H9 (cell line): ENCODE measurements at regions not wholly inside any gene's neighbourhood (a gene's known extent, or its start where the extent isn't known, plus 50 kb on each side); places are given as distances from the start of the nearest gene placed in this dataset.

ENCODE experiments used
- DNase-seq: peaks from one replicate; pipeline ENCODE4 v3.0.0-alpha.2; 2017
- H2AFZ ChIP-seq: one replicate; pipeline ENCODE4 v1.6.1; 2013; ENCODE audit warnings: mild to moderate bottlenecking, low read length, control low read depth, moderate library complexity
- H2AK5ac ChIP-seq: 2 replicates; pipeline ENCODE4 v1.6.1; 2013; ENCODE audit warnings: low read length, control low read depth, mixed read lengths; ENCODE audit not compliant: insufficient read length
- H2BK120ac ChIP-seq: one replicate; pipeline ENCODE4 v1.6.1; 2013; ENCODE audit warnings: low read depth, mild to moderate bottlenecking, low read length, control low read depth, inconsistent platforms; ENCODE audit not compliant: poor library complexity, severe bottlenecking
- H2BK12ac ChIP-seq: 2 replicates; pipeline ENCODE4 v1.6.1; 2013; ENCODE audit warnings: low read length, control low read depth, mixed read lengths, low read depth; ENCODE audit not compliant: insufficient read length
- H2BK15ac ChIP-seq: 2 replicates; pipeline ENCODE4 v1.6.1; 2013; ENCODE audit warnings: low read depth, low read length, control low read depth
- H2BK20ac ChIP-seq: one replicate; pipeline ENCODE4 v1.6.1; 2013; ENCODE audit warnings: low read depth, mild to moderate bottlenecking, low read length, control low read depth, inconsistent platforms; ENCODE audit not compliant: poor library complexity, severe bottlenecking
- H2BK5ac ChIP-seq: 2 replicates; pipeline ENCODE4 v1.6.1; 2013; ENCODE audit warnings: low read length, control low read depth, mixed read lengths; ENCODE audit not compliant: insufficient read length
- H3K14ac ChIP-seq: 2 replicates; pipeline ENCODE4 v1.6.1; 2013; ENCODE audit warnings: low read length, control low read depth; ENCODE audit not compliant: insufficient read depth
- H3K18ac ChIP-seq: 2 replicates; pipeline ENCODE4 v1.6.1; 2013; ENCODE audit warnings: low read depth, mild to moderate bottlenecking, mixed read lengths, low read length, control low read depth; ENCODE audit not compliant: insufficient read length
- H3K23ac ChIP-seq: 2 replicates; pipeline ENCODE4 v1.6.1; 2013; ENCODE audit warnings: low read length, control low read depth, mixed read lengths, low read depth; ENCODE audit not compliant: insufficient read length
- H3K23me2 ChIP-seq: 2 replicates; pipeline ENCODE4 v1.6.1; 2013; ENCODE audit warnings: low read depth, mild to moderate bottlenecking, mixed read lengths, low read length, control low read depth; ENCODE audit not compliant: insufficient read length, poor library complexity, severe bottlenecking
- H3K27ac ChIP-seq: 2 replicates; pipeline ENCODE4 v1.5.1; 2013; ENCODE audit warnings: low read length, control low read depth, mixed read lengths, low read depth; ENCODE audit not compliant: insufficient read length
- H3K27me3 ChIP-seq: 2 replicates; pipeline ENCODE4 v1.6.1; 2013; ENCODE audit warnings: low read length, control low read depth, inconsistent platforms; ENCODE audit not compliant: insufficient read depth
- H3K4ac ChIP-seq: 2 replicates; pipeline ENCODE4 v1.6.1; 2013; ENCODE audit warnings: low read depth, mild to moderate bottlenecking, control low read depth, inconsistent platforms, low read length, moderate library complexity
- H3K4me1 ChIP-seq: 2 replicates; pipeline ENCODE4 v1.6.1; 2013; ENCODE audit warnings: low read length, control low read depth, inconsistent platforms; ENCODE audit not compliant: insufficient read depth
- H3K4me2 ChIP-seq: 2 replicates; pipeline ENCODE4 v1.6.1; 2013; ENCODE audit warnings: low read length, control low read depth, mixed read lengths; ENCODE audit not compliant: insufficient read length, insufficient read depth
- H3K56ac ChIP-seq: 2 replicates; pipeline ENCODE4 v1.6.1; 2013; ENCODE audit warnings: low read depth, mild to moderate bottlenecking, mixed read lengths, low read length, control low read depth; ENCODE audit not compliant: insufficient read length
- H3K79me1 ChIP-seq: 2 replicates; pipeline ENCODE4 v1.6.1; 2013; ENCODE audit warnings: low read depth, mild to moderate bottlenecking, moderate library complexity, low read length, control low read depth, inconsistent platforms; ENCODE audit not compliant: insufficient read depth, poor library complexity, severe bottlenecking
- H3K79me2 ChIP-seq: 2 replicates; pipeline ENCODE4 v1.6.1; 2013; ENCODE audit warnings: low read length, control low read depth, inconsistent platforms; ENCODE audit not compliant: insufficient read depth
- H3K9ac ChIP-seq: 2 replicates; pipeline ENCODE4 v1.6.1; 2013; ENCODE audit warnings: low read length, control low read depth, mixed read lengths; ENCODE audit not compliant: insufficient read length; ENCODE audit errors: extremely low read depth
- H3K9me3 ChIP-seq: one replicate; pipeline ENCODE4 v1.6.1; 2013; ENCODE audit warnings: low read depth, low read length, inconsistent platforms; ENCODE audit not compliant: control insufficient read depth
- H3T11ph ChIP-seq: one replicate; pipeline ENCODE4 v1.6.1; 2013; ENCODE audit warnings: mild to moderate bottlenecking, low read length, control low read depth, inconsistent platforms
- H4K20me1 ChIP-seq: one replicate; pipeline ENCODE4 v1.6.1; 2013; ENCODE audit not compliant: control insufficient read depth, insufficient read length, insufficient read depth
- H4K5ac ChIP-seq: 2 replicates; pipeline ENCODE4 v1.6.1; 2013; ENCODE audit warnings: low read depth, mild to moderate bottlenecking, mixed read lengths, low read length, control low read depth; ENCODE audit not compliant: insufficient read length
- H4K8ac ChIP-seq: replicated peaks from 2 replicates; pipeline ENCODE4 v1.6.1; 2013; ENCODE audit warnings: low read length, control low read depth, mixed read lengths, low read depth; ENCODE audit not compliant: insufficient read length
- H4K91ac ChIP-seq: 2 replicates; pipeline ENCODE4 v1.6.1; 2013; ENCODE audit warnings: low read depth, mild to moderate bottlenecking, moderate library complexity, mixed read lengths, low read length, control low read depth; ENCODE audit not compliant: insufficient read length
- H3K27ac Mint-ChIP-seq, 3 experiments: 2 replicates in 2 of 3; 3 replicates in 1 of 3; pipeline ENCODE4 v1.8.0; 2020 to 2021; ENCODE audit warnings: mixed read lengths in 3 of 3, mild to moderate bottlenecking in 1 of 3, moderate library complexity in 1 of 3
- H3K27me3 Mint-ChIP-seq: 2 replicates; pipeline ENCODE4 v1.8.0; 2021; ENCODE audit warnings: low read depth, mild to moderate bottlenecking, moderate library complexity, mixed read lengths
- H3K36me3 Mint-ChIP-seq, 3 experiments: 2 replicates in 2 of 3; 3 replicates in 1 of 3; pipeline ENCODE4 v1.8.0; 2020 to 2021; ENCODE audit warnings: low read depth in 3 of 3, mixed read lengths in 3 of 3; ENCODE audit not compliant: insufficient read depth in 1 of 3
- H3K4me1 Mint-ChIP-seq, 2 experiments: 2 replicates each; pipeline ENCODE4 v1.8.0; 2020; ENCODE audit warnings: mixed read lengths in 2 of 2
- H3K4me3 Mint-ChIP-seq, 2 experiments: 2 replicates in 1 of 2; 3 replicates in 1 of 2; pipeline ENCODE4 v1.8.0; 2020 to 2021; ENCODE audit warnings: mild to moderate bottlenecking in 2 of 2, mixed read lengths in 2 of 2, moderate library complexity in 1 of 2
- H3K9me3 Mint-ChIP-seq, 2 experiments: 2 replicates in 1 of 2; 3 replicates in 1 of 2; pipeline ENCODE4 v1.8.0; 2020; ENCODE audit warnings: mild to moderate bottlenecking in 2 of 2, mixed read lengths in 2 of 2, moderate library complexity in 1 of 2
- WGBS: extraction: QIAGEN DNeasy Blood & Tissue Kit; methylation state at CpG from one replicate; pipeline ENCODE4 v1.1.7; 2013; ENCODE audit warnings: missing lambda C conversion rate, low lambda C conversion rate, mixed read lengths; ENCODE audit not compliant: insufficient read length; ENCODE audit errors: extremely low coverage; 5-methylcytosine and 5-hydroxymethylcytosine counted together
- TF ChIP-seq, protein P1 (sequence below): fragments of 200-600 bp; sonication (generic); conservative IDR thresholded peaks from 3 replicates; pipeline ENCODE4 v1.8.0; 2021; ENCODE audit warnings: antibody characterized with exemption, mild to moderate bottlenecking

- Histone ChIP-seq H3K56ac (no peak overlapping the region), H2BK120ac (no peak overlapping the region), H3K18ac (no peak overlapping the region), H3K27ac (no peak overlapping the region), H3K14ac (no peak overlapping the region), H2AK5ac (no peak overlapping the region), H2BK12ac (no peak overlapping the region), H4K91ac (no peak overlapping the region), H2BK5ac (no peak overlapping the region), H3K79me1 (no peaks in the 10 kb centered on the region), H3K4ac (no peak overlapping the region), H4K5ac (no peak overlapping the region), H3K9ac (no peak overlapping the region), H3K23me2 (no peaks in the 10 kb centered on the region), H2AFZ (no peak overlapping the region), H4K20me1 (no peaks in the 10 kb centered on the region), H3K27me3 (no peaks in the 10 kb centered on the region), H4K8ac (no peak overlapping the region), H3K4me1 (no peaks in the 10 kb centered on the region), H3K79me2 (no peaks in the 10 kb centered on the region), H3K9me3 (no peaks in the 10 kb centered on the region), H2BK15ac (no peak overlapping the region), H3K4me2 (no peak overlapping the region), H3T11ph (no peak overlapping the region), H2BK20ac (no peak overlapping the region), H3K23ac (no peak overlapping the region)
- DNase-seq = no peak
- Mint-ChIP-seq H3K4me3 (no peak overlapping the region), H3K4me1 (peaks cover 7 to 14% of the 10 kb centered on the region in 2 experiments), H3K27me3 (peaks cover 10% of the 10 kb centered on the region), H3K9me3 (peaks cover 5 to 8% of the 10 kb centered on the region in 2 experiments), H3K27ac (no peak overlapping the region), H3K36me3 (peaks cover 0 to 5% (median 4%) of the 10 kb centered on the region in 3 experiments; a peak in 5 of 7 replicates)
- TF ChIP-seq, protein P1, sequence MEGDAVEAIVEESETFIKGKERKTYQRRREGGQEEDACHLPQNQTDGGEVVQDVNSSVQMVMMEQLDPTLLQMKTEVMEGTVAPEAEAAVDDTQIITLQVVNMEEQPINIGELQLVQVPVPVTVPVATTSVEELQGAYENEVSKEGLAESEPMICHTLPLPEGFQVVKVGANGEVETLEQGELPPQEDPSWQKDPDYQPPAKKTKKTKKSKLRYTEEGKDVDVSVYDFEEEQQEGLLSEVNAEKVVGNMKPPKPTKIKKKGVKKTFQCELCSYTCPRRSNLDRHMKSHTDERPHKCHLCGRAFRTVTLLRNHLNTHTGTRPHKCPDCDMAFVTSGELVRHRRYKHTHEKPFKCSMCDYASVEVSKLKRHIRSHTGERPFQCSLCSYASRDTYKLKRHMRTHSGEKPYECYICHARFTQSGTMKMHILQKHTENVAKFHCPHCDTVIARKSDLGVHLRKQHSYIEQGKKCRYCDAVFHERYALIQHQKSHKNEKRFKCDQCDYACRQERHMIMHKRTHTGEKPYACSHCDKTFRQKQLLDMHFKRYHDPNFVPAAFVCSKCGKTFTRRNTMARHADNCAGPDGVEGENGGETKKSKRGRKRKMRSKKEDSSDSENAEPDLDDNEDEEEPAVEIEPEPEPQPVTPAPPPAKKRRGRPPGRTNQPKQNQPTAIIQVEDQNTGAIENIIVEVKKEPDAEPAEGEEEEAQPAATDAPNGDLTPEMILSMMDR = no peak
- no CpG with 5 or more reads among the region's 12 CpGs for WGBS
Measured at GRCh38 chr1:4017636-4018365, 117.7 kb upstream of the C1orf174 start.
